ENCODE measurements at regions not wholly inside any gene's neighbourhood (a gene's known extent, or its start where the extent isn't known, plus 50 kb on each side); places are given as distances from the start of the nearest gene placed in this dataset.

DNA sequence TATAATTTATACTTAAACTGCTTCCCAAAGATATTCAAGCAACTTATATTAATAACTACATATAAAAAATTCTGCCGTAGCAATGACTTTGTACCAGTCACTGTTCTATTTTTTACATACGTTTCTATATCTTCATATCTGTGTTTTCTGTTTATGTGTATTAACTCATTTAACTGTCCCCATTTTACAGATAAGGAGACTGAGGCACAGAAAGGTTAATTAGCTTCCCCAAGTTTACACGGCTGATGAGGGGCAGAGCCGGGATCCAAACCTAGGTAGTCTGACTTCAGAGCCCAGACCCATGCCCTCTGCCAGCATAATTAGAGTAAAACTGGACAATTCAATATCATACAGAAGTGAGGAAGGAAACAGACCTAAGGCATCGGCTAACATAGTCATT lies 259.7 kb upstream of the TUT7 start:
- TF ChIP-seq, protein P1, sequence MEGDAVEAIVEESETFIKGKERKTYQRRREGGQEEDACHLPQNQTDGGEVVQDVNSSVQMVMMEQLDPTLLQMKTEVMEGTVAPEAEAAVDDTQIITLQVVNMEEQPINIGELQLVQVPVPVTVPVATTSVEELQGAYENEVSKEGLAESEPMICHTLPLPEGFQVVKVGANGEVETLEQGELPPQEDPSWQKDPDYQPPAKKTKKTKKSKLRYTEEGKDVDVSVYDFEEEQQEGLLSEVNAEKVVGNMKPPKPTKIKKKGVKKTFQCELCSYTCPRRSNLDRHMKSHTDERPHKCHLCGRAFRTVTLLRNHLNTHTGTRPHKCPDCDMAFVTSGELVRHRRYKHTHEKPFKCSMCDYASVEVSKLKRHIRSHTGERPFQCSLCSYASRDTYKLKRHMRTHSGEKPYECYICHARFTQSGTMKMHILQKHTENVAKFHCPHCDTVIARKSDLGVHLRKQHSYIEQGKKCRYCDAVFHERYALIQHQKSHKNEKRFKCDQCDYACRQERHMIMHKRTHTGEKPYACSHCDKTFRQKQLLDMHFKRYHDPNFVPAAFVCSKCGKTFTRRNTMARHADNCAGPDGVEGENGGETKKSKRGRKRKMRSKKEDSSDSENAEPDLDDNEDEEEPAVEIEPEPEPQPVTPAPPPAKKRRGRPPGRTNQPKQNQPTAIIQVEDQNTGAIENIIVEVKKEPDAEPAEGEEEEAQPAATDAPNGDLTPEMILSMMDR (IDR thresholded peaks at IDR 0.05; ENCODE audit: poor library complexity): no peak
- TF ChIP-seq EZH2 (IDR thresholded peaks at IDR 0.05; ENCODE audit: borderline replicate concordance) (no peak), EZH2phosphoT487 (IDR thresholded peaks at IDR 0.05; ENCODE audit: low read depth, severe bottlenecking, unreplicated experiment) (no peak)

Data from hepatocyte (in vitro differentiated cells).